ENCODE measurements at regions not wholly inside any gene's neighbourhood (a gene's known extent, or its start where the extent isn't known, plus 50 kb on each side); places are given as distances from the start of the nearest gene placed in this dataset.

GRCh38 chr5:175374166-175374875 lies 69.7 kb downstream of the DRD1 start:
- TF ChIP-seq CTCF (IDR thresholded peaks at IDR 0.05; ENCODE audit: borderline replicate concordance, control extremely low read depth, extremely low read depth, insufficient read depth, missing control alignments), result no peak
- in situ Hi-C loops (cut with MboI; ENCODE audit: low sequenced_read_pairs, unreplicated experiment), result no loop called here
- DNase-seq (ENCODE audit: low spot score), result no peak

- in situ Hi-C loops (cut with MboI; ENCODE audit: low sequenced_read_pairs, unreplicated experiment), result no loop called here
- no peak for DNase-seq (ENCODE audit: low spot score)
- TF ChIP-seq CTCF (IDR thresholded peaks at IDR 0.05; ENCODE audit: borderline replicate concordance, control extremely low read depth, extremely low read depth, insufficient read depth, missing control alignments), result no peak
Observed at GRCh38 chr5:175365866-175366265, 78.1 kb downstream of the DRD1 start.

- no peak for DNase-seq (ENCODE audit: low spot score)
- no peak for TF ChIP-seq CTCF (IDR thresholded peaks at IDR 0.05; ENCODE audit: borderline replicate concordance, control extremely low read depth, extremely low read depth, insufficient read depth, missing control alignments)
- in situ Hi-C loops (cut with MboI; ENCODE audit: low sequenced_read_pairs, unreplicated experiment), result no loop called here
Observed at GRCh38 chr5:175363300-175363699, 80.7 kb downstream of the DRD1 start.

- in situ Hi-C loops (cut with MboI; ENCODE audit: low sequenced_read_pairs, unreplicated experiment), result no loop called here
- TF ChIP-seq CTCF (IDR thresholded peaks at IDR 0.05; ENCODE audit: borderline replicate concordance, control extremely low read depth, extremely low read depth, insufficient read depth, missing control alignments), result no peak
- no peak for DNase-seq (ENCODE audit: low spot score)
Observed at GRCh38 chr5:175357995-175358394, 86.0 kb downstream of the DRD1 start.

- in situ Hi-C loops (cut with MboI; ENCODE audit: low sequenced_read_pairs, unreplicated experiment), result no loop called here
- no peak for DNase-seq (ENCODE audit: low spot score)
- TF ChIP-seq CTCF (IDR thresholded peaks at IDR 0.05; ENCODE audit: borderline replicate concordance, control extremely low read depth, extremely low read depth, insufficient read depth, missing control alignments), result no peak
Observed at GRCh38 chr5:175356428-175356827, 87.6 kb downstream of the DRD1 start.

GRCh38 chr5:175354964-175355363 lies 89.0 kb downstream of the DRD1 start:
- TF ChIP-seq CTCF (IDR thresholded peaks at IDR 0.05; ENCODE audit: borderline replicate concordance, control extremely low read depth, extremely low read depth, insufficient read depth, missing control alignments), result no peak

More at GRCh38 chr5:175354964-175355363, 89.0 kb downstream of the DRD1 start:
- in situ Hi-C loops (cut with MboI; ENCODE audit: low sequenced_read_pairs, unreplicated experiment), result no loop called here
- no peak for DNase-seq (ENCODE audit: low spot score)

Measured in GM13976 (cell line).